Renal pelvis (tissue), 1 donor: ENCODE measurements at regions not wholly inside any gene's neighbourhood (a gene's known extent, or its start where the extent isn't known, plus 50 kb on each side); places are given as distances from the start of the nearest gene placed in this dataset.
"Not testable (repeated sequence)": the region's sequence is repeated elsewhere in the genome, so short reads cannot be mapped to it uniquely, and the experiment has no call there.

Source experiments
- DNase-seq: peaks from one replicate; pipeline ENCODE4 v3.0.0-alpha.2; 2013

DNA sequence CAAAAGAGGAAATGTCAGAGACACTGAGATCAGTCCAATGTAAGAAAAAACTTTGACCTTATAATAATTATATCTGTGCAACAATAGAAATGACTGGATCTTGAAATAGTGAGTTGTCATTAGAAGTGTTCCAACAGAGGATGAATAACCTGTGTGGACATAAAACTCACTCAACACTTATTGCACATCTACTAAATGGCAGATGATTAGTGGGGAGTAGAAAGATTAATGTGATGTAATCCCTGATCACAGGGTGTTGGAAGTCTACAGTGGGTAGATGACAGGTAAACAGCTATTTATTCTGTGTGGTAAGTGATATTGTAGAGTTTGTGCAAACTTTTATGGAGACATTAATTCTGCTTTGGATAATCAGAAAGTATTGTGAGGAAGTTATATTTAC lies 177.3 kb upstream of the HMHB1 start:
- no peak for DNase-seq

- no peak for DNase-seq
Observed at GRCh38 chr5:143629871-143630659, 181.9 kb upstream of the HMHB1 start.

DNA sequence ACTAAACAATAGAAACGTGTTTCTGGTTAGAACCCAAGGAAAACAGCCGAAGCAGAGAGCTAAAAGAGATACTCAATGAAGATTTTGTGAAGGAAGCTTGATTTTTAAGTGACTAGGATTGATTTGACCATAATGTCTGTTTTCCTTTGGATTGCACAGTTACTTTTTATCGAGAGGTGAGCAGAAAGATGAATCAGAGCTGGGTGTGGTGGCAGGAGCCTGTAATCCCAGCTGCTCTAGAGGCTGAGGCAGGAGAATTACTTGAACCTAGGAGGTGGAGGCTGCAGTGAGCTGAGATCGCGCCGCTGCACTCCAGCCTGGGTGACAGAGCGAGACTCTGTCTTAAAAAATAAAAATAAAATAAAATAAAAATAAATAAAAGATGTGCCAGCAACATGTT lies 186.9 kb upstream of the HMHB1 start:
- DNase-seq = not testable (repeated sequence)

DNA sequence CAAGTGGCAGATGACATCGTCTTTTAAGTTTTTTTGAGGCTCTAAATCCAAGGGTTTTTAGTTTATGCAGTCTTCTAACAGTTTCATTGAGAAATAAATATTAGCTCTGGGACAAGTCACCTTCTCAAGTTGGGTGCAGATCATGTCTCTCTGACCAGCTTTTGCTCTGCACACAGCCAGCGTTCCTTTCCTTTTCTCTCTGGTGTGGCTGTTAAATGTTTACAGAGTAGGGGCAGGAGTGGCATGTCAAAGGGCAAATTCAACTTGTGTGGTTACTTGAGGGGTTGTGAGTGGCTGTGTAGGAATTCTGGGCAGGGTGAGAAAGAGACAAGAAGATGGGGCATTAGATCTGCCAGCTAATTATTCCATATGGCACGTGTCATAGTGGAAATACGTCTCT lies 187.5 kb upstream of the HMHB1 start:
- DNase-seq = no peak

DNA sequence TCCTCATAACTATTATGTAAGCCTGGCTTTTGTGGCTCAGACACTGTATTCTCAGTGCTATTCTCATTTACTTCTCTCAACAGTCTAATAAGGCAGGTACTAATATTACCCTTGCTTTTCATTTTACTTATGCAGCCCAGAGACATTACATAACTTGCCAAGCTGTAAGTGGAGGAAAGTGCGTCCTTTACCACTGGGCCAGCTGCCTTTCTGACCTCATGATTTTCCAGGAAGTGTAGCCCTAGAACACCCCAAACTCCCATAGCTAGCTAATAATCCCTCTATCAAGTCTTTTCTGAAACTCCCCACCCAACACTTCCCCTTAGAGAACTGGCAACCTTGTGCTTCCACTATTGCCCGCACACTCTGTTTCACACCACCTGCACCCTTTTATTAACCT lies 192.9 kb upstream of the HMHB1 start:
- DNase-seq = no peak

DNA sequence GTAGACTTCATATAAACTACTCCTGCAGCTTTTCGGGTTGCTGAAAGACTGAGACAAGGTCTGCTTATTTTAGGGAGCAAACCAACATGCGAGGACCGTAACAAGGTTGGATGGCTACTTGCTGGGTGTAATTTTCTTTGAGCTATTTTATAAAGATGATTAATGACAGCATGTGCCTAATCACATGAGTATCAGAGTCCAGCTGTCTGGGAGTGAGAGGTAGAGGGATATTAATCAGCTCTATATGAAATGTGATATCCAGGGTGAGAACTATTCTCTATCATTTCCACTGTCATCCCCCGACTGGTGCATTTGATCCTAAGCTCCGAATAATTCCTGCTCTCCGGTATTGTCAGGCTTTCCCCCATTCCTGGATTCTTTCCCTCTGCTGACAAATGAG lies 193.8 kb upstream of the HMHB1 start:
- no peak for DNase-seq

DNA sequence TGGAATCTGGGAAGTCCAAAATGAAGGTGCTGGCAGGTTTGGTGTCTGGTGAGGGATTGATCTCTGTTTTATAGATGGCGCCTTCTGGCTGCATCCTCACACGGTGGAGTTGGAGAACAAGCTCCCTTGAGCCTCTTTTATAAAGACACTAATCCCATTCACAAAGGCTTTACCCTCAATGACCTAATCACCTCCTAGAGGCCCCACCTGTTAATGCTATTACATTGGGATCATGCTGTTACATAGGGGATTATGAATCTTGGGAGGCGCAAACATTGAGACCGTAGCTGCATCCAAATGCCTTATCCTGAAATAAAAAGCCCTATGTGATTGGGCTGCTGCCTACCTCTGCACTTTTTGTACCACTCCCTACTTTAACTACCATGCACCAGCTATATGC lies 197.1 kb upstream of the HMHB1 start:
- DNase-seq = no peak

DNA sequence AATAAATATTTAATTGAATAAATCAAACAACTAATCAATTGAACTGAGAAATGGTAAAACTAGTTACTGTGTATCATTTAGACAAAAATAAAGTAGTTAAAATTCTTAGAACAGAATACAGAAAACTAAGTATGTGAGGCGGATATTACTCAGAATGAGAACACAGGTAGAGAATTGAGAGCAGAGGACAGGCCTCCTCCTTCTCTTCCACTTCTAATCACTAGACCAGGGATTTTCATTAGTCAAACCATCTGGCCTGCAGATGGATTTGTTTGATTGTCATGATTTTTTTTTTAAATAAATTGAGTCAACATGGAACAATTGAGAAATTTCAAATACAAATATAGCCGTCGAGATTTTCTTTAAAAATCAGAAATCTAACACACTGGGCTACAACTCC lies 198.6 kb upstream of the HMHB1 start:
- no peak for DNase-seq

- no peak for DNase-seq
Observed at GRCh38 chr5:143610946-143611345, 201.0 kb upstream of the HMHB1 start.

- DNase-seq = no peak
Observed at GRCh38 chr5:143606043-143606752, 202.7 kb upstream of the NR3C1 start.

DNA sequence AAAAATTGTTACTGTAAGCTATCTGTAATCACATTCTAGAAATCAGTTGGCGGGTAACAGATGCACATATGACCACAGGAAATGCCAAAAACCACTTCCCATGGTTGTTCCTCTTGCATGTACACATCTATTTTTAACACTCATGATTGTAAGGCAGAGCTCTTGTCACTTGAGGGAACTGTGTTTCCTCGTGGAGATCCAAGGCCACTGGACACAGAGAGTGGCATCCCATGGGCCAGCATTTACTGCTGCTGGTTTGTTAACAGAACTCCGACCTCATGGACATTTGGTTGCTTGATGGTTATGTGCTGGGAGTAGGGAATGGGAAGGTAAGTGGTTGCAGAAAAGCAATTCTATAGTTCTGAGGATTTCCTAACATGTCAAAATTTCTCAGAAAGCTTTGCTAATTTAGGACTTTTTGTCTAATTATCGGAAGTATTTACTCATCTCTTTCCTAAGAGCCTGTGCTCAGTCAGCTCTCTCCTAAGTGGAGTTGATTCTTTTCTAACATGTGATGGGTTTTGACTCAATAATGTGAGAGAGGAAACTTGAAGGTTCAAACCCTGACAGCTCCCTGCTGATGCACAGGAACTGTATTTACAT lies 202.0 kb upstream of the NR3C1 start:
- no peak for DNase-seq

- DNase-seq = no peak
Observed at GRCh38 chr5:143601917-143602333, 198.4 kb upstream of the NR3C1 start.

GRCh38 chr5:143601357-143601756 lies 197.9 kb upstream of the NR3C1 start:
- no peak for DNase-seq

GRCh38 chr5:143600396-143601075 lies 197.1 kb upstream of the NR3C1 start:
- no peak for DNase-seq

DNA sequence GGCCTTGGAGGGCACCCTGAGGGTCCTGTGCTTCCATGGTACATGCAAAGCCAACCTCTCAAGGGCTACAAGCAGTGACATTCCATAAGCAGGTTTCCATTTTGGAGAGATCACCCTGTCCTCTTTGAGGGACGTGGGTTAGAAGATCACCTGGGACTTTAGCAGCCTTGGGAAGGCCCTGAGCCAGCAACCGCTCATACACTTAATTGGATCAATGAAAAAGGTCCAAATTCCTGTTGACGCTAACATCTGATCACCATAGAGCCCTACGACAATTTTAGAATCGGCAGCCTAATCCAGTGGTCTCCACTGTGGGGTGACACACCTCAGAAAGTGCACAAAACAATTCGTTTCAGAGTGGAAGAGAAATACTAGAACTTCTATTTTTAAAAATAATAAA lies 196.0 kb upstream of the NR3C1 start:
- no peak for DNase-seq

DNA sequence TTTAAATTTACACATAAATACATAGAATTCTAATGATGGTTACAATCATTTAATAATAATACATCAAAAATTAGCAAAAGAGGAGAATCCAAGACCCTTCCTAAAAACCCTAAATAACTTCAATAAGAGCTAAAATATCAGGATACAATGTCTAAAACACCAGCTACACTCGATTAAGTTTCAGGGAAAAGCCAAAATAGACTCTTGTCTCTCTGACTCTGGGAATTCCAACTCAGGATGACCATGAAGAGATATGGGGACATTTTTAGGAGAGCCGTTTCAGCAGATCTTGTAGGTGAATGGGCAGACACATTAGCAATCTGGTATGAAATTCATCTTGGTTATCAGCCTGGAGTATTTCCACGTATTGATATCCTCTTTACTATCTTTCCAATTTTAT lies 193.3 kb upstream of the NR3C1 start:
- no peak for DNase-seq

DNA sequence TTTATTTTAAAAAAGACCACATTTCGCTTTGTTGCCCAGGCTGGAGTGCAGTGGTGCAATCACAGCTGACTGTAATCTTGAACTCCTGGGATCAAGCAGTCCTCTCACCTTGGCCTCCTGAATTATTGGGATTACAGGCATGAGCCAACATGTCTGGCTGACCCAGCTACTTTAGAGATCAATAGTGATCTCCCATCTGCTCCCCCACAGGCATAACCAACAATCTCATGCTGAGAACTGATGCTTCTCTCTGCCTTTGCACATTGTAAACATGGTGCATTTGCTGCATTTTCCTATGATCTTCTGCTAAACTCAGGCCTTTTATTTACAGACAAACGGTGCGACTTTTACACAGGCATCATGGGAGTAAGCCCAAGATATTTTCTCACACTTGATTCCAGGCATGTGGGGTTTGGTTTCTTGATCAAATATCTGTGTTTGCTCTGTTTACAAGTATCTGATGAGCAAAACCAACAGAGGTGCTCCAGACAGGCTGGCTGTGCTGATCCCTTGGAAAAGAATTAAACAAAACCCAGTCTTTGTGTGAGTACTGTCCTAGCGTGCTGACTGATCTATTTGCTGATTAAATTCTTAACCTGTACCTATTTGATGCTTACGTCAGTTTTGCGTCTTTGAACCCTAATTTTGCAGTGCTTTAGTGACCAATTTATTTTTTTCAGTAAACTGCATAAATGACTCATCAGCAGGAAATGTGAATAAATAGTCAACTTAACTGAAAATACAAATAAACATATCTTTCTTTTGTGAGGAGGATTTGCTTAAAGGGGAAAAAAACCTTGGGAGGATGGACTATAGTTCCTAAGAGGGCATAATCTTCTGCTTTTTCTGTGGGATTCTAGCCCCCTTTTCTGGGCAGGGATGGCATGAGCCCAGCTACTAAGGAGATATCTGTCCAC lies 191.7 kb upstream of the NR3C1 start:
- DNase-seq = no peak

- DNase-seq = no peak
Observed at GRCh38 chr5:143593723-143594122, 190.2 kb upstream of the NR3C1 start.

DNA sequence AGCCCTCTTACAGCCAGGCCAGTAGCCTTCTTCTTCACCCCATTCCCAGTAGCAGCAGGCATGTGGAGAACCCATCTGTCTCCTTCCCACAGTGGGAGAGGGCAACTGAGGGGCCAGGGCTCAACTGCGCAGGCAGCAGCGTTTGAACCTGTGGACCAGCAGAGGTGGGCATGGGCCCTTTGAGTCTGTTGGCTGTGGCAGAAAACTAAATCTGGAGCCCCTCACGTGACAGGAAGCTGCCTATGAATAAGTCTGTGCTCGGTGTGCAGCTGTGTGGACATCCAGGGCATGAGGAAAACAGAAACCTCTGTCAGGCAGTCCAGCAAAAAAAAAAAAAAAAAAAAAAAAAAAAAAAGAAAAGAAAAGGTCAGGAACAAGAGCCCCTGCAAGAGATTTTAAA lies 189.2 kb upstream of the NR3C1 start:
- no peak for DNase-seq

GRCh38 chr5:143588933-143589662 lies 185.6 kb upstream of the NR3C1 start:
- no peak for DNase-seq

DNA sequence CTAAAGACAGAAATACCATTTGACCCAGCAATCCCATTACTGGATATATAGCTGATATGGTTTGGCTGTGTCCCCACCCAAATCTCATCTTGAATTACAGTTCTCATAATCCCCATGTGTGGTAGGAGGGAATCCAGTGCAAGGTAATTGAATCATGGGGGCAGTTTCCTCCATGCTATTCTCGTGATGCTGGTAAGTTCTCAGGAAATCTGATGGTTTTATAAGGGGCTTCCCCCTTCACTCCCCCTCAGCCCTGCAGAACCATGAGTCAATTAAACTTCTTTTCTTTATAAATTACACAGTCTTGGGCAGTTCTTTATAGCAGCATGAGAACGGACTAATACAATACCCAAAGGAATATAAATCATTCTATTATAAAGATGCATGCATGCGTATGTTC lies 184.6 kb upstream of the NR3C1 start:
- DNase-seq = not testable (repeated sequence)
